Osteoblast (primary cell): ENCODE measurements at regions not wholly inside any gene's neighbourhood (a gene's known extent, or its start where the extent isn't known, plus 50 kb on each side); places are given as distances from the start of the nearest gene placed in this dataset.

ENCODE experiments used
- DNase-seq: peaks from one replicate; pipeline ENCODE4 v3.0.0; 2011; ENCODE audit warnings: low spot score, mixed read lengths; ENCODE audit not compliant: insufficient read length; ENCODE audit errors: missing footprints
- H2AFZ ChIP-seq: 2 replicates; pipeline ENCODE4 v1.6.0; 2011; ENCODE audit warnings: mild to moderate bottlenecking, low read length
- H3K27ac ChIP-seq: 2 replicates; pipeline ENCODE4 v1.5.1; 2011; ENCODE audit warnings: mild to moderate bottlenecking, low read depth, low read length, moderate library complexity
- H3K27me3 ChIP-seq: 2 replicates; pipeline ENCODE4 v1.6.0; 2012; ENCODE audit warnings: mild to moderate bottlenecking, control low read depth, inconsistent platforms, low read length, moderate library complexity; ENCODE audit not compliant: insufficient read depth
- H3K36me3 ChIP-seq: 2 replicates; pipeline ENCODE4 v1.5.1; 2011; ENCODE audit warnings: mild to moderate bottlenecking, low read length, control low read depth, moderate library complexity; ENCODE audit not compliant: insufficient read depth
- H3K4me1 ChIP-seq: 2 replicates; pipeline ENCODE4 v1.5.1; 2011; ENCODE audit warnings: mild to moderate bottlenecking, low read length, control low read depth, moderate library complexity; ENCODE audit not compliant: insufficient read depth
- H3K4me2 ChIP-seq: 2 replicates; pipeline ENCODE4 v1.6.0; 2011; ENCODE audit warnings: mild to moderate bottlenecking, low read length; ENCODE audit not compliant: insufficient read depth
- H3K4me3 ChIP-seq: fragments of 200-600 bp; sonication (generic); 3 replicates; pipeline ENCODE4 v1.5.1; 2012; ENCODE audit warnings: mild to moderate bottlenecking, low read length, inconsistent platforms; ENCODE audit not compliant: insufficient read depth
- H3K79me2 ChIP-seq: 2 replicates; pipeline ENCODE4 v1.6.0; 2012; ENCODE audit warnings: mild to moderate bottlenecking, low read length, control low read depth, inconsistent platforms; ENCODE audit not compliant: insufficient read depth
- H3K9me3 ChIP-seq: 2 replicates; pipeline ENCODE4 v1.5.1; 2011; ENCODE audit warnings: low read depth, low read length, control low read depth
- H4K20me1 ChIP-seq: 2 replicates; pipeline ENCODE4 v1.6.0; 2012; ENCODE audit warnings: mild to moderate bottlenecking, low read length, control low read depth; ENCODE audit not compliant: insufficient read depth
- TF ChIP-seq, protein P1 (sequence below): IDR thresholded peaks from 2 replicates; pipeline ENCODE4 v1.5.1; 2011; ENCODE audit warnings: mild to moderate bottlenecking, low read depth, low read length, moderate library complexity; ENCODE audit errors: extremely low read depth

DNA sequence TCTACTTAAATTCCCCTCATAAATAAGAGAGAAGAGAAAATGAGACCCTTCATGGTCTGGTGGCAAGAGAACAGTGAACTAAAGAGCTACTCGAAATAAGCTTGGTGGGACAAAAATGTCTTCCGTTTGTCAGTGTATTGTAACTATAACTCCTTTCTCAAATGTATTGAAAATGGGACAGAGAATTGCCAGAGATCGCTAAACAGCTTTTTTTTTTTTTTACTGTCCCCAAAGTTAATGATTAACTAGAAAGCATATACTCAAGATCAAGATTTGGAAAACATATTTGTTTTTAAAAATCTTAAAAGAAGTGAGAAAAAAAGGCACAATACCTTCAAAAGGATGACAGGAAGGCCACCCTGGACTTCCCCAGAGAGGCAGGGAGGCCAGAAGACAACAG is 206.4 kb upstream of the CTNND2 start:
- Histone ChIP-seq H4K20me1 (no peaks in the 10 kb centered on the region), H3K36me3 (no peaks in the 10 kb centered on the region), H3K27me3 (no peaks in the 10 kb centered on the region), H3K4me1 (no peaks in the 10 kb centered on the region), H3K79me2 (no peaks in the 10 kb centered on the region), H3K4me2 (no peak overlapping the region), H3K27ac (no peak overlapping the region), H2AFZ (no peak overlapping the region), H3K9me3 (no peaks in the 10 kb centered on the region), H3K4me3 (no peak overlapping the region)
- TF ChIP-seq, protein P1, sequence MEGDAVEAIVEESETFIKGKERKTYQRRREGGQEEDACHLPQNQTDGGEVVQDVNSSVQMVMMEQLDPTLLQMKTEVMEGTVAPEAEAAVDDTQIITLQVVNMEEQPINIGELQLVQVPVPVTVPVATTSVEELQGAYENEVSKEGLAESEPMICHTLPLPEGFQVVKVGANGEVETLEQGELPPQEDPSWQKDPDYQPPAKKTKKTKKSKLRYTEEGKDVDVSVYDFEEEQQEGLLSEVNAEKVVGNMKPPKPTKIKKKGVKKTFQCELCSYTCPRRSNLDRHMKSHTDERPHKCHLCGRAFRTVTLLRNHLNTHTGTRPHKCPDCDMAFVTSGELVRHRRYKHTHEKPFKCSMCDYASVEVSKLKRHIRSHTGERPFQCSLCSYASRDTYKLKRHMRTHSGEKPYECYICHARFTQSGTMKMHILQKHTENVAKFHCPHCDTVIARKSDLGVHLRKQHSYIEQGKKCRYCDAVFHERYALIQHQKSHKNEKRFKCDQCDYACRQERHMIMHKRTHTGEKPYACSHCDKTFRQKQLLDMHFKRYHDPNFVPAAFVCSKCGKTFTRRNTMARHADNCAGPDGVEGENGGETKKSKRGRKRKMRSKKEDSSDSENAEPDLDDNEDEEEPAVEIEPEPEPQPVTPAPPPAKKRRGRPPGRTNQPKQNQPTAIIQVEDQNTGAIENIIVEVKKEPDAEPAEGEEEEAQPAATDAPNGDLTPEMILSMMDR: no peak
- DNase-seq: no peak

DNA sequence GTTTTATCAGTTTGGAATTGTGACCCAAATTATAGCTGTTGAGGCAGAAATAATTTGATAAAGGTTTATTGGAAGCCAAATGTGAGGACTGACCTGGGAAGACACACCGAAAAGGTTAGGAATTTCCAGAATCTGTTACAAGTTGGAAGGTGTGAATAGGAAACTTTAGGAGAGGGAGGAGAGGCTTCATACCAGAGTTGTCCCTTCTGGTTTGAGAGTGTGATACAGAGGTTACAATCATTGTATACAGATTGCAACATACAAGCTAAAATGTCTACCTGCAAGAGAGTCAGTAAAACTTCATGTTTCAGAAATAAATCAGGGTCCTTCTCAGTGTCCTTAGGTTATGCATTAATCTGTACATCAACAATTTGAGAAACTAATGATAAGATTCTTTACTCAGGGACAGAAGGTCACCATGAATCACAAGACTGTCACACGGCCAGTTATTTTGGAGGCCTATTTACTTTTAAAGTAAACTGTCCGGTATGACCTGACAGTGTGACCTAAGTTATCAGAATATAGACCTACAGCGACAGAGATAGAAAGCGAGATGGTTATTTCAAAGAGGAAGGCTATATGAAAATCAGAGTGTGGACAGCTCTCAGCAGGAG is 204.9 kb upstream of the CTNND2 start:
- H3K4me3 ChIP-seq: no peak overlapping the region
- TF ChIP-seq, protein P1: no peak
- no peak overlapping the region for H2AFZ ChIP-seq

DNA sequence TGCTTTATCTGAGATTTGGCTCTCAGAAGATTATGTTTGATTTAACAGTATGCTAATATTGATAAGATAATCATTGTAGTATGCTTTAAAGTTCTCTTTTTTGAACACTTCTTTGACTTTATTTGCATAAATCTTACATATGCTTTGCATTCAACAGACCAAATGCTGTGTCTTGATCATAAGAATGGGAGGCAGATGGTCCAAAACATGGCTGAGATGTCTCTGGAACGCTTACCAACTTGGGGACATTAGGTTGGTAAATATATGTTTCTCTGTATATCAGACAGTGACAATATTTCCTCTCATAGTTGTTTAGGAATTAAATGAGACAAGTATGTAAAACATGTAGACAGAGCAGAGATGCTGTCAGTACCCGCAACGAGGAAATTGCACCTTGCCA is 197.9 kb upstream of the CTNND2 start:
- Histone ChIP-seq H3K4me3 (no peak overlapping the region), H3K79me2 (no peaks in the 10 kb centered on the region), H3K4me1 (no peaks in the 10 kb centered on the region), H3K27ac (no peak overlapping the region), H3K27me3 (no peaks in the 10 kb centered on the region), H4K20me1 (no peaks in the 10 kb centered on the region), H2AFZ (no peak overlapping the region), H3K4me2 (no peak overlapping the region), H3K36me3 (no peaks in the 10 kb centered on the region), H3K9me3 (no peaks in the 10 kb centered on the region)
- no peak for DNase-seq
- TF ChIP-seq, protein P1: no peak

More for the DNA sequence above, 204.9 kb upstream of the CTNND2 start:
- Histone ChIP-seq H3K27ac (no peak overlapping the region), H3K27me3 (no peaks in the 10 kb centered on the region), H3K36me3 (no peaks in the 10 kb centered on the region), H3K4me1 (no peaks in the 10 kb centered on the region), H3K9me3 (no peaks in the 10 kb centered on the region), H4K20me1 (no peaks in the 10 kb centered on the region), H3K4me2 (no peak overlapping the region), H3K79me2 (no peaks in the 10 kb centered on the region)
- DNase-seq: no peak

DNA sequence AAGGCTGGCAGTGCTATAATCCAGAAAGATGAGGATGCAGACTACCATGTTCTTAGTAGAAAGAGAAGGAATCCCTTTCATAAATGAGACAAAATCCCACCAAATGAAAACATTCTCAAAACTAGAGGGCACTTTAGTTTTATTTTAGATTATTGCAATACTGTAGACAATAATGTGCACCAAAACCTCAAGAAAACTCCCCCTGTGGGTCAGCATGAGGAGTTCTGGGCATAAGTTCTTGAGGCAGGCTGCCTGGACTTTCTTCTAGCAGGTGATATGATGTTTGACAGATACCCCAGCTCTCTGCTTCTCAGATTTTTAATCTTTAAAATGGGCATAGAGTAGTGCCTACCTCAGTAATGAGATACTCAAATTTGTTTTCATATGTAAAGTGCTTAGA is 196.3 kb upstream of the CTNND2 start:
- H3K9me3 ChIP-seq: peaks cover 2% of the 10 kb centered on the region
- no peak overlapping the region for H3K4me2 ChIP-seq
- no peaks in the 10 kb centered on the region for H3K36me3 ChIP-seq
- DNase-seq: no peak
- no peak overlapping the region for H3K4me3 ChIP-seq
- no peaks in the 10 kb centered on the region for H4K20me1 ChIP-seq
- TF ChIP-seq, protein P1: no peak
- no peaks in the 10 kb centered on the region for H3K4me1 ChIP-seq
- no peak overlapping the region for H2AFZ ChIP-seq
- H3K79me2 ChIP-seq: no peaks in the 10 kb centered on the region
- H3K27ac ChIP-seq: no peak overlapping the region
- H3K27me3 ChIP-seq: no peaks in the 10 kb centered on the region
